ENCODE measurements at regions not wholly inside any gene's neighbourhood (a gene's known extent, or its start where the extent isn't known, plus 50 kb on each side); places are given as distances from the start of the nearest gene placed in this dataset.

- peak; percentile 61 for DNase-seq (ENCODE audit: low spot score)
Measured at GRCh38 chr13:105139380-105140285, 1395.8 kb downstream of the EFNB2 start.

- no peak for DNase-seq (ENCODE audit: low spot score)
Measured at GRCh38 chr13:105139048-105139379, 1396.4 kb downstream of the EFNB2 start.

GRCh38 chr13:105135852-105136615 lies 1399.4 kb downstream of the EFNB2 start:
- DNase-seq (ENCODE audit: low spot score), result no peak

GRCh38 chr13:105127732-105128131 lies 1407.7 kb downstream of the EFNB2 start:
- DNase-seq (ENCODE audit: low spot score), result no peak

- DNase-seq (ENCODE audit: low spot score), result no peak
Measured at GRCh38 chr13:105121221-105121620, 1414.2 kb downstream of the EFNB2 start.

- no peak for DNase-seq (ENCODE audit: low spot score)
Measured at GRCh38 chr13:105118426-105118985, 1417.0 kb downstream of the EFNB2 start.

GRCh38 chr13:105116966-105117365 lies 1418.5 kb downstream of the EFNB2 start:
- no peak for DNase-seq (ENCODE audit: low spot score)

GRCh38 chr13:105112561-105112960 lies 1422.9 kb downstream of the EFNB2 start:
- no peak for DNase-seq (ENCODE audit: low spot score)

GRCh38 chr13:105107781-105108180 lies 1427.7 kb downstream of the EFNB2 start:
- DNase-seq (ENCODE audit: low spot score), result no peak

GRCh38 chr13:105105471-105105870 lies 1430.0 kb downstream of the EFNB2 start:
- DNase-seq (ENCODE audit: low spot score), result no peak

GRCh38 chr13:105097521-105097920 lies 1437.9 kb downstream of the EFNB2 start:
- no peak for DNase-seq (ENCODE audit: low spot score)

- no peak for DNase-seq (ENCODE audit: low spot score)
Measured at GRCh38 chr13:105089858-105090643, 1445.4 kb downstream of the EFNB2 start.

GRCh38 chr13:105087945-105088344 lies 1447.5 kb downstream of the EFNB2 start:
- no peak for DNase-seq (ENCODE audit: low spot score)

- DNase-seq (ENCODE audit: low spot score), result no peak
Measured at GRCh38 chr13:105084931-105085330, 1450.5 kb downstream of the EFNB2 start.

GRCh38 chr13:105083992-105084391 lies 1451.5 kb downstream of the EFNB2 start:
- DNase-seq (ENCODE audit: low spot score), result no peak

- DNase-seq (ENCODE audit: low spot score), result no peak
Measured at GRCh38 chr13:105074755-105075154, 1460.7 kb downstream of the EFNB2 start.

- DNase-seq (ENCODE audit: low spot score), result no peak
Measured at GRCh38 chr13:105073041-105073440, 1462.4 kb downstream of the EFNB2 start.

- no peak for DNase-seq (ENCODE audit: low spot score)
Measured at GRCh38 chr13:105070452-105070851, 1465.0 kb downstream of the EFNB2 start.

GRCh38 chr13:105069106-105069505 lies 1466.4 kb downstream of the EFNB2 start:
- no peak for DNase-seq (ENCODE audit: low spot score)

GRCh38 chr13:105063676-105064075 lies 1471.8 kb downstream of the EFNB2 start:
- DNase-seq (ENCODE audit: low spot score), result no peak

- DNase-seq (ENCODE audit: low spot score), result no peak
Measured at GRCh38 chr13:105059786-105060185, 1475.7 kb downstream of the EFNB2 start.

GRCh38 chr13:105058517-105058916 lies 1476.9 kb downstream of the EFNB2 start:
- DNase-seq (ENCODE audit: low spot score), result no peak
